ENCODE measurements at regions not wholly inside any gene's neighbourhood (a gene's known extent, or its start where the extent isn't known, plus 50 kb on each side); places are given as distances from the start of the nearest gene placed in this dataset.

GRCh38 chr4:57875829-57876392 is 765.7 kb upstream of the IGFBP7 start:
- TF ChIP-seq CTCF (IDR thresholded peaks at IDR 0.05): no peak
- no peak for TF ChIP-seq ZFX (IDR thresholded peaks at IDR 0.05; ENCODE audit: borderline replicate concordance)

All from 22Rv1 (cell line).